ENCODE measurements at regions not wholly inside any gene's neighbourhood (a gene's known extent, or its start where the extent isn't known, plus 50 kb on each side); places are given as distances from the start of the nearest gene placed in this dataset.

- no peak for DNase-seq (ENCODE audit: low read depth)
Observed at GRCh38 chr3:64743156-64743886, 55.5 kb upstream of the ADAMTS9 start.

- DNase-seq (ENCODE audit: low read depth), result no peak
Observed at GRCh38 chr3:64741341-64741740, 53.5 kb upstream of the ADAMTS9 start.

DNA sequence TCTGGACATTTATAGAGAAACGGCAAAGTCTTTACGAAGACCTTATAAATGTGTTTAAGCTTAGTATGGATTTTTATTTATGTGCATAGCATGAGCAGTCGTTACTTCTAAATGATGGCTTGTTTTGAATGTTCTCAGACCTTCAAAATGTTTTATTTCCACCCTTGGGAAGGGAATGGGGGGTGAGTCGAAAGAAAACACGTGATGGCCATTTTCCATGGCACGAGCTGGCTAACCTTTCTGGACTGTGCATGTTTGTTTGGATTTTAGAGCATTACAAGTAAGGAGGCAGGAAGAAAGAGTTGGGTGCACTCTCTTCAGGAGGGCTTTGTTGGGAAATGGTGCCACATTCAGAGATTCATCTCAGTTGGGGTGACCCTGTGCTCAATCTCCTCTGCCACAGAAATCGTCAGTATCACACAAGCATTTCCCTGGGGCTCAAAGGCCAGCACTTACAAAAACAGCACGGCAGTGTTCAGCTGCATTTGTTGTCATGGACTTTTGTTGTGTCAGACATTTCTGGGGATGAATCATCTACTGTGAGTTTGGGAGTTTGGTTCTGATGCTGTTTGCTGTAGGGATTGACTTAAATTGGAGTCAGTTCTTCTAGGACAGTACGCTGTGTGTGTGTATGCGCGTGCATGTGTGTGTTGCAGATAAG is 52.3 kb upstream of the ADAMTS9 start:
- DNase-seq (ENCODE audit: low read depth), result no peak

All from ELR (cell line).